GM18951 (cell line): ENCODE measurements at regions not wholly inside any gene's neighbourhood (a gene's known extent, or its start where the extent isn't known, plus 50 kb on each side); places are given as distances from the start of the nearest gene placed in this dataset.

Experiments used
- POLR2A ChIP-seq: IDR thresholded peaks from 4 replicates; pipeline ENCODE4 v1.6.1; 2011; ENCODE audit warnings: mild to moderate bottlenecking; ENCODE audit not compliant: insufficient read length, insufficient read depth; ENCODE audit errors: extremely low read depth
- in situ Hi-C: fragments of 300-500 bp; cut with MboI; formaldehyde crosslinking; loops from one replicate; pipeline ENCODE4 v1.12.0; 2022; ENCODE audit warnings: low sequenced_read_pairs, mixed read lengths, inconsistent platforms; ENCODE audit not compliant: unreplicated experiment

DNA sequence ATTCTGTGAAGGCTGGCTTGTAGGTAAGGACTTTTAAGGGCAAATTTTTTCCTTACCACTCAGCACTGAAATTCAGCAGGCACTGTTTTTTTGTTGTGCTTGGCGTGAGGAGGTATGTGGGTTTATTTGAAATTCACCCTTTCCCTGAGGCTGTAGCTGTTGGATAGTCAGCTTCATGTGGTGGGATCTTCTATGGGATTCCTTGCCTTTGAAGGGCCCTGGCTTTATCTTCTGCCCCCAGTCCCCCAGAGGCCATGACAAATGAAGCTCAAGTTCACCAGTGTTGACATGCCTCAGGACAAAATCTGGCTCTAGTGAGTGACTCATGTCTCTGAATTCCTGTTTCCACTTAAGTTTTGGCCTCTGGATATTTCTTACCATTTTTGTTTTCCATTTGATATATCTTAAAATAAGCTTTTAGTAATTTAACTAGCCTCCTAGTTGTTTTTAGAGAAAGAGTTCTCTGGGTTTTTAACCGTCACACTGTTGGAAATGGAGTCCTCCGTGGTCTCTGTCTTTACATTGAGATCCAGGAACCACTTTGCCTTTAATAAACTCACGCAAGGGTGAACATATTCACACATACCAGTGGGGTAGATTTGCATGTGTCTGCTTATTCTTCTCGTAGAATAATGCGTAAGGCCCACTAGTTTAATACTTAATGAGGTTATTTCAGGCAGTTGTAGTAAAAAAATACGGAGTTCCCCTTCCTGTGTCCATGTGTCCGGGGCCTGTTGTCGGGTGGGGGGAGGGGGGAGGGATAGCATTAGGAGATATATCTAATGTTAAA is 211.1 kb upstream of the FAM98A start:
- no peak for TF ChIP-seq POLR2A
- in situ Hi-C loops, result no loop called here

GRCh38 chr2:33806041-33806440 is 206.9 kb upstream of the FAM98A start:
- TF ChIP-seq POLR2A, result no peak
- in situ Hi-C loops, result no loop called here

- in situ Hi-C loops, result no loop called here
- no peak for TF ChIP-seq POLR2A
These were observed 205.1 kb upstream of the FAM98A start for GRCh38 chr2:33804155-33804554.

DNA sequence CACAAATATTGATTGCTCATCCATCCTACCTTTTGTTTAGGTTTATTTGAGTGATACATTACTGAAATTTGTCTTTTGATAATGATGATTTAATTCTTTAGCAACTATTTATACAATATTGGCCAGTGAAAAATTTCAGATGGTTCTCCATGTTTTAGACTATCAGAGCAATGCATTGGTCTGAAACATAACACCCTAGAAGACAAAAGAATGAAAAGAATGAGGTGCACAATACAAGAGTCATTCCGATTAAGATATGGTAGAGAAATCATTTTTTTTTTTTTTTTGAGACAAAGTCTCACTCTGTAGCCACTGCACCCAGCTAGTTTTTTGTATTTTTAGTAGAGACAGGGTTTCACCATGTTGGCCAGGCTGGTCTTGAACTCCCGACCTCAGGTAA is 197.4 kb upstream of the FAM98A start:
- in situ Hi-C loops, result no loop called here
- no peak for TF ChIP-seq POLR2A

GRCh38 chr2:33791625-33792024 is 192.5 kb upstream of the FAM98A start:
- in situ Hi-C loops, result no loop called here
- TF ChIP-seq POLR2A, result no peak

DNA sequence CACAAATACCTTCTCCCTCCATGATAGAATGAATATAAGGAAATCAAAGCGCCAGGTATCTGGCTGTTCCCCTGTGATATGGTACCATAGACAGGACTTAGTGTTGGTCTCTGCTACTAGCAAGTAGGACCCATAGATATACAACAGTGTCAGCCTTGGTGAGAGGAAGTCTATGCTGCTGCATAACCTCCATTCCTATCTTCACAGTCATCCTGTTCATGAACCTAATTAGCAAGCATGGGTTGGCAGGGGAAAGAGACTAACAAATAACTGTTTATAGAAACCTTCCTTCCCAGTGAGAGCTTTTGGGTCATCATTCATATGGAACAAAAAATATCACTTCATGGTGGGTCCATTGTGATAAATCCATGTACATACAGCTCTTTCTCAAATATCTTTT is 188.9 kb upstream of the FAM98A start:
- in situ Hi-C loops, result no loop called here
- TF ChIP-seq POLR2A, result no peak

- in situ Hi-C loops, result no loop called here
These were observed 187.8 kb upstream of the FAM98A start for GRCh38 chr2:33786881-33787280.

DNA sequence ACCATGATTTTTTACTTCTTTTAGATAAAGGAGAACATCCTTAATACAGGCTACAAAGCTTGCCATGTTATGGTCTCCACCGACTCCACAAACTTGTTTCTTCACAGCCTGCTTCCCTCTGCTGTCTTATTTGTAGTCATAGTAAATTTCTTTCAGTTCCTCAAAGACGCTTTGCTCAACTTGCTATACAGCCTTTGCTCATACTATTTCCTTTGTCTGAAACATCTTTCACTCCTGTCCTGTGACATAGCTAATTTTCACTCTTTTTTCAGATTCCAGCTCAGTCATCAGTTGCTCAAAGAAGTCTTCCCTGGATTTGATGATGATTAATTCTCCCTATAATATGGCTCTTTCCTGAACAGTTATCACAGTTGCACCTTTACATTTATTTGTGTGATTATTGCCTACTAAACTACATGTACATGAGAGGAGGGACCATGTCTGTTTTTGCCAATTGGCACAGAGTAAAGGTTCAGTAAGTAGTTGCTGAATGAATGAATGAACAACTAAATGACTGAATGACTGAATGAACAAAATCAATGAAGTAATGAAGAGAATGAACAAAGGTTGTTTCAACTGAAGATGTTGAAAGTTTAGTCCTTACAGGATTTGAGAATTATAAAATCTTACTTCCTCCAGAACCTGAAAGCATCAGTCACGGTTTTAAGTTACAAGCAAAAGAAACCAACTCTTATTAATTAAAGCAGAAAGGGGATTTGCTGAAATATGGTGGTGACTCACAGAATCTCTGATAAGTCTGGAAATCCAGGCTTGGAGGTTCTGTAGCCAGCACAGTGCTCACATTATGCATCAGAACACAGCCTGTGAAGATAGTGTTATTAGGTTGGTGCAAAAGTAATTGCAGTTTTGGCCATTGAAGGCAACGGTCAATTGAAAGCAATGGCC is 186.4 kb upstream of the FAM98A start:
- in situ Hi-C loops, result no loop called here

More at GRCh38 chr2:33786881-33787280, 187.8 kb upstream of the FAM98A start:
- no peak for TF ChIP-seq POLR2A

GRCh38 chr2:33784488-33784887 is 185.4 kb upstream of the FAM98A start:
- in situ Hi-C loops, result no loop called here

More for the DNA sequence above, 186.4 kb upstream of the FAM98A start:
- no peak for TF ChIP-seq POLR2A

DNA sequence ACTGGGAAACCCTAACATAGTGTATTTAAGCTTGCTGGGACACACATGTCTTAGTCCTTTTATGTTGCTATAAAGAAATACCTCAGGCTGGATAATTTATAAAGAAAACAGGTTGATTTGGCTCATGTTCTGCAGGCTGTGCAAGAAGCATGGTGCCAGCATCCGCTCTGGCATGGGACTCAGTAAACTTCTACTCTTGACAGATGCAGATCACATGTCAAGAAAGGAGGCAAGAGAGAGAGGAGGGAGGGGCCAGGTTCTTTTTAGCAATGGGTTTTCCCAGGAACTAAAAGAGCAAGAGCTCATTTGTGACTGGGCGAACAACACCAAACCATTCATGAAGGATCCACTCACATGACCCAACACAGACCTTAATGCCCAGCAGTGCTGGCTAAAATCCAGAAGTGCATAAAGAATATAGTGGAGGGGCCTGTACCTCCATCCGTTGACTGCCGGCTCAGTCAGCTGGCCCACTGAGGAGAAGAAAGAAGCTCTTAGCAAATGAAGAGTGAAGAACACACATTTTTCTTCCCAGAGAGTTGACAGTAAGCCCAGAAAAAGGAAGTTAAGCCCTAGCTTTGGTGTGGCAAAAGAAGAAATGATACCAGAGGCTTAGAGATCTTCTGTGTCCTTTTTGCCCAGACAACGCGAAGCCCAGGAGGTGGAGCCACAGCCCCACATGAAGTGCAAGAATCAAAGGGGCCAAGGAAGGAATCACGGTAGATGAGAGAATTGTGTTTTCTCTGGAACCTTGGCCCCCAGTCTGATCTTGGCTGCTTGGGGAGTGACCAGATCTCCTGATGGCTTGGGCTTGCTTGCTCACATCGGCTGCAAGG is 183.5 kb upstream of the FAM98A start:
- in situ Hi-C loops, result no loop called here
- no peak for TF ChIP-seq POLR2A

More at GRCh38 chr2:33784488-33784887, 185.4 kb upstream of the FAM98A start:
- TF ChIP-seq POLR2A, result no peak

- in situ Hi-C loops, result no loop called here
- TF ChIP-seq POLR2A, result no peak
These were observed 178.7 kb upstream of the FAM98A start for GRCh38 chr2:33777786-33778185.

DNA sequence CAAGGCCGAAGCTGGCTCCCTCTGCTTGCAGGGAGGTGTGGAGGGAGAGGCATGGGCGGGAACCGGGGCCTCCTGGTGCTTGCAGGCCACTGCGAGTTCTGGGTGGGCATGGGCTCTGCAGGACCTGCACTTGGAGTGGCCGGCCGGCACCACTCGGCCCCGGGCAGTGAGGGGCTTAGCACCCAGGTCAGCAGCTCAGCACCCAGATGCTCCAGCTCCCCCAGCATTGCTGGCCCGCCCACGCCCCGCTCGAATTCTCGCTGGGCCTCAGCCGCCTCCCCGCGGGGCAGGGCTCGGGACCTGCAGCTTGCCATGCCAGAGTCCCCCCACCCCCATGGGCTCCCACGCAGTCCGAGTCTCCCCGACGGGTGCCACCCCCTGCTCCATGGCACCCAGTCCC is 176.2 kb upstream of the FAM98A start:
- no peak for TF ChIP-seq POLR2A
- in situ Hi-C loops, result no loop called here

DNA sequence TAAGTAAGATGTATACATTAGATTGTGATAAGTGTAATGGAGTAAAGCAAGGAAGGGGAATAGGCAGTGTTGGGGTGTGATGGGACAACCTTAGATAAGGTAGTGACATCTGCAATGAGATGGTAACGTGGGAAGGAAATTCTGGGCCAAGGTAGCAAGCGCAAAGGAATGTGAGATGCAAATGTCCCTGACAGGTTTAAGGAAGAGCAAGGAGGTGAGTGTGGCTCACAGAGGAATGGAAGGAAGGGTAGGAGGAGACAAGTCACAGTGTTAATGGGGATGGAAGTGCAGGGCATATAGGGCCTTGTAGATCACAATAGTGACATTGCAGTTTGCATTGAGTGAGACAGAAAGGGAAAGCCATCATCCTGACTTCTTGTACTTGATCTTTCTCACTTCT is 170.9 kb upstream of the FAM98A start:
- in situ Hi-C loops, result no loop called here
- no peak for TF ChIP-seq POLR2A
